Activated CD4-positive, alpha-beta T cell treated with anti-CD3 and anti-CD28 coated beads, Interleukin-10, Interleukin-2, amounts not matched to agents 100 ng/mL and 50 ng/mL, durations not matched to agents 16 hours and 8 hours (primary cell): ENCODE measurements at regions not wholly inside any gene's neighbourhood (a gene's known extent, or its start where the extent isn't known, plus 50 kb on each side); places are given as distances from the start of the nearest gene placed in this dataset.

ENCODE experiments used
- DNase-seq: peaks from one replicate; pipeline ENCODE4 v3.0.0-alpha.2; 2020

DNA sequence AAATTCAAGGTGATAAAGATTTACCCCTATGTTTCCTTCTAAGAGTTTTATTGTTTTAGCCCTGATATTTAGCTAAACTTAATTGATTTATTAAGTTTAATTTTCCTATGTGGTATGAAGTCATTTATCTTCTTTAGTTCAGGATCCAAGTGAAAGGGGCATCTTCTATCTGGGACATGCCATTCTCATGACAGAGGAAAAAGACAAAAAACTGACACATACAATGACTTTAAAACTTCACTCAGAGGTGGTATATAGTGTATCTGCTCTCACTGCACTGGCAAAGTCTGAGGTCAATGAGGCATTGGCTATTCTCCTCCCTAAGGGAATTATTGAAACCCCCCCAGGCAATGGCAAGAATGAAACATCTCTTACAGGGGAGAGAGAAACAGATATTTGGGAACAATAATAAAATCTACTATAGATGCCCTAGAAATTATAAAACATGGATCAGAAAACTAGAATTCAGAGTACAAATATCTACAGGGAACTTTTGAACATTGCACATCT is 237.4 kb downstream of the MYCN start:
- no peak for DNase-seq

DNA sequence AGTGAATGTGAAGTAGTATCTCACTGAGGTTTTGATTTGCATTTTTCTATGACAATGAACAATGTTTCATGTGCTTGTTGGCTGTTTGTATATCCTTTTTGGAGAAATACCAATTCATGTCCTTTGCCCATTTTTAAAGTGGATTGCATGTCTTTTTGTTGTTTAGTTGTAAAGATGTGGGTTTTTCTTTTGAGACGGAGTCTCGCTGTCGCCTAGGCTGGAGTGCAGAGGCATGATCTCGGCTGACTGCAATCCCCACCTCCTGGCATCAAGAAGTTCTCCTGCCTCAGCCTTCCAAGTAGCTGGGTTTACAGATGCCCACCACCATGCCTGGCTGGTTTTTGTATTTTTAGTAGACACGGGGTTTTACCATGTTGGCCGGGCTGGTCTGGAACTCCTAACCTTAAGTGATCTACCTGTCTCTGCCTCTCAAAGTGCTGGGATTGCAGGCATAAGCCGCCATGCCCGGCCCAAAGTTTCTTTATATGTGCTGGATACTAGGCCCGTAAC is 236.7 kb downstream of the MYCN start:
- DNase-seq = no peak

DNA sequence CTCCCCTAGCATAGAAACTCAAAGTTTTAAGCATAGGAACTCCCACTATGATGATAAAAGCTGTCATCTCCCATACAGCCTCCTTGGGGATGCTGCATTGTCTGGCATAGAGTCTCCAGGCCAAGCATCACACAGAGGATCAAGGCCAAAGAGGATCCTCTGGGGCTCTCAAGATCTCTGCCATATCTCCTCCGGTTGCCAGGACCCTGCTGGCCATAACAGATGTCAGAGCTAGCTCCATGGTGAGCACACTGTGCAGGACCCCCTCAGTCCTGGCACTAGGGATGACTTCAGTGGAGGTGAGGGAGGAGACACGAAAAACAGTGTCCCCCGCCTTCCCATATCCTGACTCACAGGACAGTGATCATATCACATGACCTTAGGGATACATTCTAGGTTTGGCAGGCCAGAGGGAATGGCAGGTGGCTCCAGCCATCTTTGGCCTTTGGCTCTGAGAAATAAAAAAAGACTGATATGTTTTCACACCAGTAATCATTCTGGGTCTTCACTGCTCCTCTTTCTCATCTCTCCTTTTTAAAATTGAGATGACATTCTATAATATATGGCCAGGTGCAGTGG is 235.0 kb downstream of the MYCN start:
- DNase-seq = no peak

DNA sequence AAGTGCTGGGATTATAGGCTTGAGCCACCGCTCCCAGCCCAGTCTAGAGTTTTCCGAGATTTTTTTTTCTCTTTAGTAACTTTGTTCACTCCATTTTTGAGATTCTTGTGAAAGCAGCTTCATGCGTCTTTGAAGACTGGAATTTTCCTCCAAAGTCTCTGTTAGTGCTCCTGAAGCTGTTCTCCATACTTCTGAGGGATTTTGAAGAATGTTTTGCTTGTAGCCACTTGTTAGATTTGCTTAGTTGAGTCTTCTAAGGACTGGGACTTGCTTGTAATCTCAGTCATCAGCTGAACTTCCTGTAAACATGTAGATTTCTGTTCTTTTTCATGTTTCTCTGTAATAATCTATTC is 234.3 kb downstream of the MYCN start:
- no peak for DNase-seq

DNA sequence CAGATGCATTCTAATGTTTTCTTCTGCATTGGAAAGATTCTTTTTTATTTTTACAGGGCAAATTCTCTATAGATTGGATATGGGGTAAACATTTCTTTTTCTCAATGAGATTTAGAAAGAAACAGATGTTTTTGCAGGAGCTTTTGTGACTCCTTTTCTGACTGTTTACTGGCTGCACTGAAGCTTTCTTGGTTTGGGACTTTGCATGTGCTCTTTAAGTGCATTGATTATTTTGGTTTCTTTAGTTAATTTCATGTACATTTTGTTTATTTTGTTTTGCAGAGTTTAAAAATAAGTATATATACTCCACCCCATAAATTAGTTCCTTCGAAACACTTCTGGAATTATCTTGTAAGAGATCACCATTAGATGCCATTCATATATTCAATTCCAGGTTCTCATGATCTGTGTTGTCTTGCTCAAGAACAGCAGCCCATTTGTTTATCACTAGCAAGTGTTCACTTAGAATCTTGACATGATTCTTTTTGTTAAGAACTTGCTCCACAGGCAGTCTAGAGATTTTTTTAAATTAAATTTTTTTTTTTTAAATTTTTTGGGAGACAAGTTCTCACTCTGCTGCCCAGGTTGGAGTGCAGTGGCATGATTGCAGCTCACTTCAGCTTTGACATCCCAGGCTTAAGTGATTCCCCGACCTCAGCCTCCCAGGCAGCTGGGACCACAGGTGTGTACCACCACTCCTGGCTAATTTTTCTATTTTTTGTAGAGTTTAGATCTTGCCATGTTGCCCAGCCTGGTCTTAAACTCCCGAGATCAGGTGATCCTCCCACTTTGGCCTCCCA is 233.7 kb downstream of the MYCN start:
- no peak for DNase-seq

DNA sequence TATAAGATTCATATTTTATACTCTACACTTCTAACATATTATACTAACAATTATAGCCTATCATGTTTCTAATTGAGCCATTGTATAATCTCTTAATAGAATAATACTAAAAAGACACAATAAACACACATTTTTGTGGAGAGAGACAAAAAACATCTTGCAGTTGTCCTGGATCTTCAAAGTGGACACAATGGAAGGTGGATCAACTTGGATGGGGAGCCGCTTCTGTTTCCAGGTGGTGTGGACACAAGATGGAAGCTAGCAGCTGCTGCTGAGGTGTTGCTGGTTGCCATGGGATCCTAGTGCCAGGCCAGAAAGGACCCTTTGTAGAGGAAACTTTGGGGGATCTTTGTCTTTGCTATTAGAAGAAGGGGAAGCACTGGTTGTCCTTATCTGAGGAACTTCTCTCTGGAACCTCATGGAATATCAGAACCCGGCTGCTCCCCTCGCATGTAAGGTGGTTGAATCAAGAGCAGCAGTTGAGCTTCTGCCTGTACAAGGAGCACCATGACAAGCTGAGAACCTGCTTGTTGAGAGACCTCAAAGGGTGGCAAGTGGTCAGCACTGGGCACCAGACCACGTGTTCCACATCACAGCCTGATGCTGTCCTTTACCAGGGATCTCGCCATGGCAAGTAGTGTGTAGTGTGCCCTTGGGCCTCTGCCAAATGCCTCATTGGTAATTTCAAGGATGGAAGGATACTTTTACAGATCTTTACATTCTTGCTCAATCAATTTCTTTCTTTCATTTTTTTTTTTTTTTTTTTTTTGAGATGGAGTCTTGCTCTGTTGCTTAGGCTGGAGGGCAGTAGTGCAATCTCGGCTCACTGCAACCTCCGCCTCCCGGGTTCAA is 232.2 kb downstream of the MYCN start:
- DNase-seq = no peak

DNA sequence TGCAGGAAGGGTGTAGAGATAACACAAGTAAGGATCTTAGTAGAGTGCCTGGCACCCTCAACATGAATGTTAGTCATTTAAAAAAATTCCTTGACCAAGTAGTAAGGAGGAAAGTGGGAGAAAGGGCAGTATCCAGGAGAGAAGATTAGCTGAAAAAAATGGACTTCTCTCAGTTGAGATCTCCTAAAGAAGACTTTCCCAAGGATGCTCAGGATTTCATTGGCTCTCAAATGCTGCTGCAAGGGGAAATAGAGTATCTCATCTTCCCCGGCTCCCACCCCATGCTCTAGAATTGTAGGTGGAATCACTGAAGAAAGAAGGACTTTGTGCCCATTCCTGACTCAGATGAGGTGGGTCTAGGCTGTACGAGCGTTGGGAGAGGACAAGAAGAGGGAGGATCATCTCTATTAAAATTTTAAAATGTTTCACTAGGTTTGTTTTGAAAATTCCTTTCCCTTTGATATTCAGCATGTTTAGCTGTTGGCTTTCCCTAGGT is 231.1 kb downstream of the MYCN start:
- no peak for DNase-seq

DNA sequence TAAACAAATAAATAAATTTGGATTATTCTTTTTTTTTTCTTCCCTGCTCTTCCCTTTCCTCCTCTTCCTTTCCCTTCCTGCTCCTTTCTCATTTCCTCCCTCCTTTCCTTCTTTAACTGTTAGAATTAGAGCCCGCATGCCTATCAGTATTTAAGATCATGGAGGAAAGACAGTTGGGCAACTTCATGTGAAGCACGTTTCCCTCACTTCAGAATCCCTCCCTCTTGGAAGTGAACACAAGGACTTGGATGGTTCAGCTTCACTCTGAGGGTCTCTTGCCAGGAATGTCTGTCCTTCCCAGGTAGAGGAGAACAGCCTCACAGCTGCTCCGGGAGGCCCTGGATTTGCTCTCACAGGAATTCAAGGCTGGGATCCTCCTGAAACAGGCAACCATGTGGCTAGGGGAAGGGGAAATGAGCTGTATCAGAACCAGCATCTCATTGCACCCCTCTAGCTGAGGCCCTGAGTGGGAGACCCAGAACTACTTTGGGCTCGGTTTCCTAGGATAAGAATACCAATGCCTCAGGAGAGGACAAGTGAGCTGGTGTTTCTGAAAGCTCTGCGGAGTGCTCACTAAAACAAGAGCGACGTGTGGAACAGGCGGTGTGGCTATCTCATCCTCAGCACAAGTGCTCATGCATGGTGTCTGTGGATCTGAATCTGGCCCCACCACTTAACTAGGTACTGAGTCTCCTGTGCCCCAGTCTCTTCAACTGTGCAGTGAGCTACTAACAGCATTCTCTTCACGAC is 230.5 kb downstream of the MYCN start:
- DNase-seq = no peak

DNA sequence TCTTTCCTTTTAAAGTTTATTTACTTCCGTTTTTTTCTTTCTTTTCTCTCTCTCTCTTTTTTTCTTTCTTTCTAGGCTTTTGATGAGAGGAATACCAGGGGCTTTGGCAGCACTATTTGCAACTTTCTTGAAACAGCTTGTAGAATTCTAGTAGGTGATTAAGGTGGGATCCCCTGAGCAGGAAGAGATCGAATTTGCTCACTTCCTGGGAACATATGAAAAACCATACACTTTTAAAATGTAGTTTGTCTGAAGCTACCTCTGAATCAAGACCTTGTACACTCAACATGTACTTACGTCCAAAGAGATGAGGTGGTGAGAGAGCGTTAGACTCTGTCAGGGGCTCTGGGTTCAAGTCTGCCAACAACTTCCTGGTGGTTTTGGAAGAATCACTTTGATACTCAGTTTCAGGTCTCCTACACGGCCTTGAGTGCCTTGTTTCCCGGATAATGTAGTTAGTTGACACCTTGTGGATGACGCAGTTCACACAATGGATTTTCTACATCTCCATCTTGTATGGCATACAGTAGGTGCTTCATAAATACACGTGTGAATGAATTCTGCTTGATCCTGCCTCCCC is 229.1 kb downstream of the MYCN start:
- DNase-seq = no peak

DNA sequence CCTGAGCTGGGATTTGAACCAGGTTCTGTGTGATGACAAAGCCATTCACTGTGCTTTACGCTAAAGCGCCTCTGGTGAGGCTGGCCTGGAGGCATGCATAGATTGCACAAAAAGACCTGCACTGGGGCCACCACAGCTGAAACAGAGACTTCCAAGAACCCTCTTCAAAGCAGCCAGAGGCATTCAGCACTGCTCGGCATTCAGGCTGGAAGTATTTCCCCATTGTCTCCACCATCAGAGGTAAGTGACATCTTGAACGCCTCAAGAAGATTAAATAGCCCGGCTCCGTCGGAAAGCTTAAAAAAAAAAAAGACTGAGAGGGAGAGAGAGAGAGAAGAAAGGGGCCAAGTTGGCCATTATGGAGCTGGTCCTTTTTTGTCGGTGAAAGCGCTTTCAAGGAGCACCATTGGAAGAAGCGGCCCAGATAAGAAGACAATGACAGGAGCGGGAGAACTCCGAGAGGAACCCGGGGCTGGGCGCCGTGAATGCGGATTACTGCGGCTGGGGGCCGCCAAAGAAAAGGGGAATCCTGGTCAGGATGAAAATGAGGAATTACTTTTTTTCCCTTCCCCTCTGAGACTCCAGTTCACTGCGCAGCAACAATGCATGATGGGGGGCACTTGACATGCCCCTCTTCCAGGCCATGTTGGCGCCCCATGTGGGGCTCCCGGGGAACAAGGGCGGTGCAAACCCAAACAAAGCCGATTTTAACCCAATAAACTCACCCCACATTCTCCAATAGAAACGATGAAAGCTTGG is 228.3 kb downstream of the MYCN start:
- no peak for DNase-seq

DNA sequence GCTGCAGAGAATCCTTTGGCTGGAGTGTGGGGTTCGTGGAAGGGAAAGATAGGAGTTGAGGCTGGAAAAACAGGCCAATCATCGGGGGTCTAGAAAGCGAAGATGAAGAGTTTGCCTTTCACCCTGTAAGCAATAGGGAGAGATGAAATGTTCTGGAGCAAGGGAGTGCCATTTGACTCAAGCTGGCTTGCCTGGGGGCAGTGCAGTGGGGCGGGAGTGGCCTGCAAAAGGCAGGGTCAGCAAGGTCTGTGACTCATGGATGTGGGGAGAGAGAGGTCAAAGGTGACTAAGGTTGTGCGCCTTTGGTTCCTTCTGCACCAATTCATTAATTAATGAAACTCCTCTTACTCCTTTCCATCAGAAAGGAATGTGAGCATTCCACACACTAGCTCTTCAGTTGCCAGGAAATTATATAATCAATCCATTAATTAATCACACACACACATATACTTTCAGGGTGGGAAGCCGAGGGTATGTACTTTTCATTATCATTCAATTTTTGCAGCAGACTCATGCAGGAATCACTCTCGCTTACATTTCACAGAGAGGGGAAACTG is 227.6 kb downstream of the MYCN start:
- no peak for DNase-seq

DNA sequence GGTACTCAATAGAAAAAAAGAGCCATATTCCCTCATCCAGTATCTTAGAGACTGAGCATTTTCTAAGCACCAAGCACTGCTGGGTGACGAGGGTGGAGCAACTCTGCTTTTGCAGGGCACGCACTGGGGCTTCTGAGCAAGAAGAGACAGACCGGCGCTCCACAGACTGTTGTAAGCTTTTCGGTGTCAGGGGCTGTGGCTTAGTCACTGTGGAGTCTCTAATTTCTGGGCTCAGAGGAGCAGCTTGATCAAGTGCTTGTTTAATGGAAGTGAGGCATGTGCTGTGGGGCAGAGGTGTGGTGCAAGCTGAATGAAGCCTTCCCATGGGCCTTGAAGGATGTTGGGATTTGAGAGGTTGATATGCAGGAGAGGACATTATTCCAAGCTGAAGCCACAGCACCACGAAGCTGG is 227.1 kb downstream of the MYCN start:
- DNase-seq = no peak

DNA sequence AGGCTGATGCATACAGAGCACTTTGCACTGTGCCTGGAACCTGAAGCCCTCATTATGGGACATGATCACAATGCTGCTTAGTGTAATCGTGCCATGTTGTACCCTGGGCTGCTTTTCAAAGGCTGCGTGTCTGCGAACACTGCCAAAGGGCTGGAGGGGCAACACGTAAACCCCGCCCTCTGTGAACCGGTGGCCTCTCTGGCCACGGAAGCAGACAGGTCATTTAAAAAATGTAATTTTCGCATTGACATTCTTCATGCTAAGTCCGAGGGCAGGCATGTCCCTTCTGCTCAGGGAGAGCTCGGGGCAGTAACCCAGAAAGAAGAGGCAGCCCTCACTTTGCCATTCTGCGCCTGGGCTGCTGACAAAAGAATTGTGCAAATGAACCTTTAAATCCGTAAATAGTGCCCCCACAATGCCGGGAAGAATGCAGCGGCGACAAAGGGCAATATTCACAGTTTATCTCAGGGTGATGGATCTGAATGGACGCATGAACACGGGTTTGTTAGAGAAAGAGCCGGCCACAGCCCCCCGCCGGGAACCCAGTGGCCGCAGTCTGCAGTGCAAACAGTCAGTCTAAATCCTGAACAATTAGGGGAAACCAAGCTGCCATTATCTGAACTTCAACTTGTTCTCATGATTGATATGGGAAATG is 226.1 kb downstream of the MYCN start:
- DNase-seq = no peak

DNA sequence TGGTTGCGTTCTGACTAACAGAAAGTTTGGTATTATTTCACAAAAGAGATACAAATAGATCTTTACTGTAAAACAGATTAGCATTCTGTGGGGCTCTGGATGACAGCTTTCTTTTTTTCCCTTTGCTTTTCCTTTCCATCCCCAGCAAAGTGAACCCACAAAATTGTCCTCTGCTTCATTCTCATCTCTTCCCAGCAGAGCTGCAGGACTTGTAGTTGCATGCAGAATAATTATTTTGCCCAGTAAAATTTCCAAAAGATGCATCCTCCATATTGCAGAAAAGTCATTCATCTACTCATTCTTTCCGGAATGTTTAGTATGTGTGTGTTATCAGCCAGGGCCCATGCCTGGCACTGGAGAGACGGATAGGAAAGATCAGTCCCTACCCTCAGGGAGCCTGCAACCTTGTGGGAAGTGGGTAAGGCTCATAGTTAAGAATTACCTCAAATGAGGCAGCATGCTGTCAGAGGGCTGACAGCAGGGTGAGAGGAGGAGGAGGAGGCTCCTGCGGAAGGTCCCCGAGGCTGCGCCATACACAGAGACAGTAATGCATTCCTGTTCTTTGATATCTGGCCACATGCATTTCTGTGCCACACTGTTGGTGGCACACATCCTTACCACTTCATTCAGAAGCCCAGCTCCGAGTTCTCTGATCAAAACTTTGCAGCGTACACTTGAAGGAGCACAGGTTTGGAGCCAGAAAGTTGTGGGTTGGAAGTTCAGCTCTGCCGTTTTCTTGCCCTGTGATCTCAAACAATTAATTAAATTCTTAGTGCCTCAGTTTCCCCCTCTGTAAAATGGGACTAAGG is 225.4 kb downstream of the MYCN start:
- DNase-seq = no peak

DNA sequence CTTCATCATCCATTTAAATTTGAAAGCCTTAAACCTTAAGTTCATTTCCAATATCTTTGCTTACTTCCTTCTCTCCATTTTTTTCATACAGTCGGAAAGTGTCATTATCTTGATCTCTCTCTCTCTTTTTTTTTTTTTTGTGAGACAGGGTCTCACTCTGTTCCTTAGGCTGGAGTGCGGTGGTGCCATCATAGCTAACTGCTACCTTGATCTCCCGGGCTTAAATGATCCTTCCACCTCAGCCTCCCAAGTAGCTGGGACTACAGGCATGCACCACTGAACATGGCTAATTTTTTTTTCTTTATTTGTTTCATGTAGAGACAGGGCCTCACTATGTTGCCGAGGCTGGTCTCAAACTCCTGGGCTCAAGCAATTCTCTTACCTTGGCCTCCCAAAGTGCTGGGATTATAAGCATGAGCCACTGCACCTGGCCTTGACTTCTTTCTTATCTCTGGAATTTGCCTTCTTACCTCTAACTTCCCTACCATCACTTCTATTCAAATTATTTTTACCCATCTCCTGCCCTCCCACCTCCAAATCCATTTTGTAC is 222.2 kb downstream of the MYCN start:
- no peak for DNase-seq

DNA sequence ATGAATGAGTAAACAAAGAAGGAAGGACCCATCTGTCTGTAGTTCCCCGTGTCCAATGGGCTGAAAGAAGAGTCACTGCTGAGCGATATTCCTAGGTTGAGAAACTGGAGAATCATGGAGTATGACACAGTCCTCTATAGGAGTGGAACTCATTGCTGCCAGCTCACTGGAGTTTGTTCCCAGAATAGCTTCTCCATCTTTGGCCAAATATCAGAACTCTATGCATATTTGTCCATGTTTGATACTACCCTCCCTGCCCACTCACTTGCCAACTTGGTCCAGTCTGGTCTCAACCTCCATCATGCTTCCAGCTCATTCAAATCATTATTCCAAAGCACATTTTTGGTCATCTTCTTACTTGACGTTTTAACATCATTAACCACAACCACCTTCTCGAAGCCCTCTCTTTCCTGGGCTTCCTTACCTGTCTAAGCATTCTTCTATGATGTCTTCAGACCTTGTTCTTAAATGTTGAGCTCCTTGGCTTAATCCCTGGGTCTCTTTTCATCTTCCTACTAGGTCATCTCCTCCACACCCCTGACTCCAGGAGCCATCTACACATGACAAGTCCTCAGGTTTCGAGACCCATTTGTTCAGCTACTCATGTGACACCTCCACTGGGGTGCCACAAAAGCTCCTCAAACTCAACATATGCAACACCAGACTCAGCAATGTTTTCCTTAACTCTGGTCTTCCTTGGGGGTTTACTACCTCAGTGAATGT is 221.6 kb downstream of the MYCN start:
- no peak for DNase-seq

DNA sequence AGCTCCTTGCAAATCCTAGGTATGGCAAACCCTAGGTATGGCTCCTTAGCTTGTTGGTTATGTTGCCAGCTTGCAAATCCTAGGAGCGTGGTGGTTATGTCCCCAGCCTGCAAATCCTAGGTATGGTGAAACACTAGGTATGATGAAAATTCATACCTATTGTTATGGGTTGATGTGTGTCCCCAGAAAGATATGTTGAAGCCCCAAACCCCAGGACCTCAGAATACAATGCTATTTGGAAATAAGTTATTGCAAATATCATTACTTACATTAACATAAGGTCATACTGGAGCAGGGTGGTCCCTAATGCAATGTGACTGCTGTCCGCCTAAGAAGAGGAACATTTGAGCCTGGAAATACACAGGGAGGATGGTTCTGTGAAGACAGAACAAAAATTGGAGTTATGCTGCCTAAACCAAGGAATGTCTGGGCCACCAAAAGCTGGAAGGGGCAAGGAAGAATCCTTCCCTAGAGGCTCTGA is 220.8 kb downstream of the MYCN start:
- DNase-seq = no peak

DNA sequence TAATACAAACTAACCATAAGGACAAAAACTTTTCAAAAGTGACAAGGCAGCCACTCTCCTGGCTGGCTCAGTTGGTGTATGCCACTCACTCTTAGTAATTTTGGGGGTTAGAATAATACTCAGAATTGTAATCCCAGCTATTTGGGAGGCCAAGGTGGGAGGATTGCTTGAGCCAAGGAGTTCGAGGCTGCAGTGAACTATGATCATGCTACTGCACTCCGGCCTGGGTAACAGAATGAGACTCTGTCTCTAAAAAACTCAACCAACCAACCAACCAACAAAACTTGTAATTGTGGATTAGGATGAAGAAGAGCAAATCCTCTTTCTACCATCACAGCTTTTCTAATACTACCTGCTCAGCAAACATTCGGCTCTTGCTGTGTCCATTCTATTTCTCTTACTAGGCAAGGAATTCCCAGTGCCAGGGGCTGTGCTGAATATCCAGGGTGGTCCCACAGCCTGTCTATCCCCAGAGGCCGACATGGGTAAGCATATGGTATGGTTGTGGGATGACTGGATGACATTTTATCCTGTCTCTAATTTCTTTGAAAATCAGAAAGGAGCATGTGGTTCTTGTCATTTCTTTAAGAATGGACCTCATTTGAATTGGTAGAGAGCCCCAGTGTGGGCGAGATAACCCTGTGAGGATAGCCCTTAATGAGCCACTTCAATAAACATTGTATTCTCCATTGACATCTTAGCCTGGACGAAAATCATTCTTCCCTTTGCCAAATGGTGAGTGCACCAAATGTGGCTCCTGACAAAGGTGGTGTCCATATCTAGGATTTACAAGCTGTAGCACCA is 220.1 kb downstream of the MYCN start:
- no peak for DNase-seq
